HEK293 (cell line): ENCODE measurements at regions not wholly inside any gene's neighbourhood (a gene's known extent, or its start where the extent isn't known, plus 50 kb on each side); places are given as distances from the start of the nearest gene placed in this dataset.
"Not testable (repeated sequence)": the region's sequence is repeated elsewhere in the genome, so short reads cannot be mapped to it uniquely, and the experiment has no call there.

Source experiments
- CTCF ChIA-PET: fragments of 350-600 bp; formaldehyde crosslinking; extraction: SDS; loops from one replicate; lab custom pipeline; 2021; ENCODE audit warnings: antibody characterized with exemption; lab: Yijun Ruan, JAX
- POLR2A ChIA-PET: fragments of 300-600 bp; formaldehyde crosslinking; extraction: SDS; loops from one replicate; lab custom pipeline; 2020; ENCODE audit warnings: antibody characterized with exemption, inconsistent platforms; lab: Yijun Ruan, JAX
- H3K27ac ChIP-seq: fragments of 200-500 bp; sonication (Bioruptor generic); 2 replicates; pipeline ENCODE4 v1.5.1; 2014; ENCODE audit warnings: low read depth, low read length, control low read depth, inconsistent platforms; ENCODE audit errors: extremely low read depth
- H3K36me3 ChIP-seq, 2 experiments: fragments of 200-500 bp in 1 of 2; sonication (Bioruptor generic) in 1 of 2; 1 replicate in 1 of 2; 2 replicates in 1 of 2; pipeline ENCODE4 v1.5.1; 2014 to 2017; ENCODE audit warnings: inconsistent platforms in 2 of 2, low read length in 2 of 2; ENCODE audit not compliant: control insufficient read depth in 2 of 2, insufficient read depth in 1 of 2
- H3K4me1 ChIP-seq: fragments of 200-500 bp; sonication (Bioruptor generic); 2 replicates; pipeline ENCODE4 v1.5.1; 2014; ENCODE audit warnings: mild to moderate bottlenecking, low read length, inconsistent platforms; ENCODE audit not compliant: control insufficient read depth, insufficient read depth
- H3K4me3 ChIP-seq: 2 replicates; pipeline ENCODE4 v1.5.1; 2011; ENCODE audit warnings: low read depth, mild to moderate bottlenecking, control low read depth, low read length, moderate library complexity
- H3K9me3 ChIP-seq: fragments of 200-500 bp; sonication (Bioruptor generic); 2 replicates; pipeline ENCODE4 v1.5.1; 2014; ENCODE audit warnings: low read depth, low read length, inconsistent platforms; ENCODE audit not compliant: control insufficient read depth, insufficient read depth
- SCRT2 ChIP-seq: fragments of 450-650 bp; formaldehyde crosslinking; IDR thresholded peaks from 2 replicates; pipeline ENCODE4 v1.5.1; 2016; ENCODE audit warnings: missing biosample characterization, missing genetic modification characterization
- ZBTB17 ChIP-seq: fragments of 450-650 bp; formaldehyde crosslinking; IDR thresholded peaks from 2 replicates; pipeline ENCODE4 v1.5.1; 2016; ENCODE audit warnings: missing biosample characterization, missing genetic modification characterization
- ZBTB21 ChIP-seq: fragments of 450-650 bp; formaldehyde crosslinking; IDR thresholded peaks from 2 replicates; pipeline ENCODE4 v1.5.1; 2017; ENCODE audit warnings: missing biosample characterization, missing genetic modification characterization
- ZIC2 ChIP-seq: fragments of 450-650 bp; formaldehyde crosslinking; IDR thresholded peaks from 2 replicates; pipeline ENCODE4 v1.5.1; 2016; ENCODE audit warnings: missing biosample characterization, missing genetic modification characterization
- ZNF600 ChIP-seq: fragments of 450-650 bp; formaldehyde crosslinking; IDR thresholded peaks from 2 replicates; pipeline ENCODE4 v1.5.1; 2016; ENCODE audit warnings: missing biosample characterization, missing genetic modification characterization
- ZNF629 ChIP-seq: fragments of 450-650 bp; formaldehyde crosslinking; IDR thresholded peaks from 2 replicates; pipeline ENCODE4 v1.5.1; 2017; ENCODE audit warnings: missing biosample characterization, missing genetic modification characterization
- TF ChIP-seq, protein P1 (sequence below): fragments of 450-650 bp; formaldehyde crosslinking; IDR thresholded peaks from 2 replicates; pipeline ENCODE4 v1.5.1; 2016; ENCODE audit warnings: missing biosample characterization, missing genetic modification characterization, low read depth

GRCh38 chr1:85520826-85521820 is 56.2 kb upstream of the DDAH1 start:
- TF ChIP-seq ZNF600 (peak; percentile 92), ZIC2 (tag by site-specific recombination) (peak; percentile 21; the same call in 1 of the 2 replicates), ZBTB17 (tag by site-specific recombination) (peak; percentile 51; the same call in 1 of the 2 replicates)
- H3K27ac ChIP-seq, CTCF ChIA-PET, H3K4me1 ChIP-seq, POLR2A ChIA-PET, H3K36me3 ChIP-seq, H3K9me3 ChIP-seq: not testable (repeated sequence)
- H3K4me3 ChIP-seq: peak overlapping the region; percentile 18

- POLR2A ChIA-PET, CTCF ChIA-PET, H3K4me1 ChIP-seq, H3K27ac ChIP-seq, H3K36me3 ChIP-seq, H3K9me3 ChIP-seq, H3K4me3 ChIP-seq: not testable (repeated sequence)
Observed at GRCh38 chr1:85522458-85522857, 57.5 kb upstream of the DDAH1 start.

- H3K4me3 ChIP-seq, H3K27ac ChIP-seq, H3K9me3 ChIP-seq, CTCF ChIA-PET, H3K4me1 ChIP-seq, H3K36me3 ChIP-seq, POLR2A ChIA-PET: not testable (repeated sequence)
Observed at GRCh38 chr1:85523061-85523460, 57.5 kb upstream of the CCN1 start.

- H3K9me3 ChIP-seq, POLR2A ChIA-PET, H3K27ac ChIP-seq, H3K4me1 ChIP-seq, H3K4me3 ChIP-seq, H3K36me3 ChIP-seq, CTCF ChIA-PET: not testable (repeated sequence)
- TF ChIP-seq ZNF600 (peak; percentile 24; the same call in 1 of the 2 replicates), ZBTB21 (peak; percentile 36; the same call in 1 of the 2 replicates), SCRT2 (peak; percentile 13; the same call in 1 of the 2 replicates), ZNF629 (peak; percentile 46)
- TF ChIP-seq, protein P1, sequence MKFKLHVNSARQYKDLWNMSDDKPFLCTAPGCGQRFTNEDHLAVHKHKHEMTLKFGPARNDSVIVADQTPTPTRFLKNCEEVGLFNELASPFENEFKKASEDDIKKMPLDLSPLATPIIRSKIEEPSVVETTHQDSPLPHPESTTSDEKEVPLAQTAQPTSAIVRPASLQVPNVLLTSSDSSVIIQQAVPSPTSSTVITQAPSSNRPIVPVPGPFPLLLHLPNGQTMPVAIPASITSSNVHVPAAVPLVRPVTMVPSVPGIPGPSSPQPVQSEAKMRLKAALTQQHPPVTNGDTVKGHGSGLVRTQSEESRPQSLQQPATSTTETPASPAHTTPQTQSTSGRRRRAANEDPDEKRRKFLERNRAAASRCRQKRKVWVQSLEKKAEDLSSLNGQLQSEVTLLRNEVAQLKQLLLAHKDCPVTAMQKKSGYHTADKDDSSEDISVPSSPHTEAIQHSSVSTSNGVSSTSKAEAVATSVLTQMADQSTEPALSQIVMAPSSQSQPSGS (tag by site-specific recombination): peak; percentile 51; the same call in 1 of the 2 replicates
Observed at GRCh38 chr1:85524281-85524886, 56.2 kb upstream of the CCN1 start.

DNA sequence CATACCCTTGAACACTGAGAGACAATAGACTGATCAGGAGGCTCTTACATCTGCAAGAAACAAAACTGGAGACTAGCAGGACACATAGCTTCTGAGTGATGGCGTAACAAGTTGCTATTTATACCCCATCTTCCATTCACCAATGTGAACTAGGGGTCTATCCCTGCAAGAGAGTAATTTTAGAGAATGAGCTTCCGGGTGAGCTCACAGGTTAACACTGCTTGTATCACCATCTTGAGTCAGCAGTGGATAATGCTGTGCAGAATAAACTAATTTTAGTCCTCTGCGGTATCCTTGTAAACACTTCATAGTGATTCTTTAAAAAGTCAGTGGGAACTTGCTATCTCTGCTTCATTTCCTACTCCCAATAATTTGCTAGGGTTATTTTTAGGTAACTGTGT is 55.0 kb upstream of the CCN1 start:
- H3K9me3 ChIP-seq, H3K36me3 ChIP-seq, POLR2A ChIA-PET, H3K4me3 ChIP-seq, H3K27ac ChIP-seq, H3K4me1 ChIP-seq: not testable (repeated sequence)
- CTCF ChIA-PET: interaction anchor here (0.6 kb wide), 1 partner anchor 210 kb away, joined by 3 read pairs; no protein-coding TSS in a partner anchor

GRCh38 chr1:85526216-85526615 is 54.3 kb upstream of the CCN1 start:
- H3K9me3 ChIP-seq, H3K4me1 ChIP-seq, H3K36me3 ChIP-seq, H3K27ac ChIP-seq, POLR2A ChIA-PET, H3K4me3 ChIP-seq: not testable (repeated sequence)
- CTCF ChIA-PET: interaction anchor here (0.6 kb wide), 1 partner anchor 209 kb away, joined by 3 read pairs; no protein-coding TSS in a partner anchor
